ENCODE measurements at regions not wholly inside any gene's neighbourhood (a gene's known extent, or its start where the extent isn't known, plus 50 kb on each side); places are given as distances from the start of the nearest gene placed in this dataset.

- TF ChIP-seq, protein P1, sequence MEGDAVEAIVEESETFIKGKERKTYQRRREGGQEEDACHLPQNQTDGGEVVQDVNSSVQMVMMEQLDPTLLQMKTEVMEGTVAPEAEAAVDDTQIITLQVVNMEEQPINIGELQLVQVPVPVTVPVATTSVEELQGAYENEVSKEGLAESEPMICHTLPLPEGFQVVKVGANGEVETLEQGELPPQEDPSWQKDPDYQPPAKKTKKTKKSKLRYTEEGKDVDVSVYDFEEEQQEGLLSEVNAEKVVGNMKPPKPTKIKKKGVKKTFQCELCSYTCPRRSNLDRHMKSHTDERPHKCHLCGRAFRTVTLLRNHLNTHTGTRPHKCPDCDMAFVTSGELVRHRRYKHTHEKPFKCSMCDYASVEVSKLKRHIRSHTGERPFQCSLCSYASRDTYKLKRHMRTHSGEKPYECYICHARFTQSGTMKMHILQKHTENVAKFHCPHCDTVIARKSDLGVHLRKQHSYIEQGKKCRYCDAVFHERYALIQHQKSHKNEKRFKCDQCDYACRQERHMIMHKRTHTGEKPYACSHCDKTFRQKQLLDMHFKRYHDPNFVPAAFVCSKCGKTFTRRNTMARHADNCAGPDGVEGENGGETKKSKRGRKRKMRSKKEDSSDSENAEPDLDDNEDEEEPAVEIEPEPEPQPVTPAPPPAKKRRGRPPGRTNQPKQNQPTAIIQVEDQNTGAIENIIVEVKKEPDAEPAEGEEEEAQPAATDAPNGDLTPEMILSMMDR (IDR thresholded peaks at IDR 0.05) = no peak
- DNase-seq = no peak
- Mint-ChIP-seq H3K27me3 (ENCODE audit: low read depth, poor library complexity) (peaks cover 2% of the 10 kb centered on the region), H3K9me3 (peaks cover 4% of the 10 kb centered on the region), H3K4me1 (peaks cover 38% of the 10 kb centered on the region), H3K27ac (peak overlapping the region; percentile 3), H3K36me3 (ENCODE audit: low read depth) (no peaks in the 10 kb centered on the region), H3K4me3 (no peak overlapping the region)
These were observed 75.2 kb downstream of the LUZP4 start for GRCh38 chrX:115364670-115365069.

DNA sequence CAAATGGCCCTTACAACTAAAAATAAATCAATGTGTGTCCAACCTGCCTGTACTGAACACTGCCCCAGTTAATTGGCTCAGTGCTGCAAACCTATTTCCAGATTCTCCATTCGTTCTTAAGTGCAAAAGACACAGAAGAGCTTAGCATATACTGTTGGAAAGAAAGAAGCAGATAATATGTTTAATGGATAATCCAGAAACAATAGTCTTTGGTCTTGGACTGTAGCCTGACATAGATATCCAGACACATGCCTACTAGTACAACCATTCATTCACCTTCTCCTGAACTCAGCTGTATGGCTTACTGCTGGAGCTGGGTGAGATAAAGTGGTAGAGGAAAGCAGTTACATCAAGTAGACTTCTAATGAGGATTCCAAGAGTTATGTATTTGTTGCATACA lies 77.0 kb downstream of the LUZP4 start:
- H3K4me3 Mint-ChIP-seq = no peak overlapping the region
- H3K4me1 Mint-ChIP-seq = peaks cover 38% of the 10 kb centered on the region
- TF ChIP-seq, protein P1 (IDR thresholded peaks at IDR 0.05) = no peak
- H3K27ac Mint-ChIP-seq = no peak overlapping the region
- DNase-seq = no peak
- H3K27me3 Mint-ChIP-seq (ENCODE audit: low read depth, poor library complexity) = peaks cover 2% of the 10 kb centered on the region
- peaks cover 4% of the 10 kb centered on the region for H3K9me3 Mint-ChIP-seq
- no peaks in the 10 kb centered on the region for H3K36me3 Mint-ChIP-seq (ENCODE audit: low read depth)

DNA sequence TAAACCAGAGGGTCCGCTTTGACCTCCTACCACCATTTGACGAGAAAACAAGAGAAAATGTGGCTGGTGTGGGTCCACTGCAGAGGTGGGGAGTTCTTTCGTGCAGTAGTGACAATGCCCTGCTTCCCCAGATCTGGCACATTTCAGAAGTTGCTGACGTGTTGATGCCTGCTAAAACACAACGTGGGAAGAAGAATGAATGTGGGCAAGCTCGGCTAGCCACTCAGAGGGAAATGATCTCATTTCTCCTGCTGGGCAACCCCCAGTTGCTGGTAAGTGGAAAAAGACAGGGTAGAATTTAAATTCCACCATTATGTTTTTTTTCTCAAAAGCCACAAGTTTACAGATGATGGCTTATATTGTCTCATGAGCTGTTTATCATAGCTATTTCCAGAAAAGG lies 77.9 kb downstream of the LUZP4 start:
- no peaks in the 10 kb centered on the region for H3K9me3 Mint-ChIP-seq
- no peak for DNase-seq
- TF ChIP-seq, protein P1 (IDR thresholded peaks at IDR 0.05) = no peak
- no peaks in the 10 kb centered on the region for H3K36me3 Mint-ChIP-seq (ENCODE audit: low read depth)
- H3K27ac Mint-ChIP-seq = peak overlapping the region; percentile 23
- H3K4me1 Mint-ChIP-seq = peaks cover 47% of the 10 kb centered on the region
- H3K4me3 Mint-ChIP-seq = no peak overlapping the region
- peaks cover 2% of the 10 kb centered on the region for H3K27me3 Mint-ChIP-seq (ENCODE audit: low read depth, poor library complexity)

- TF ChIP-seq, protein P1 (IDR thresholded peaks at IDR 0.05) = no peak
- no peak for DNase-seq
- Mint-ChIP-seq H3K36me3 (ENCODE audit: low read depth) (no peaks in the 10 kb centered on the region), H3K4me3 (no peak overlapping the region), H3K27me3 (ENCODE audit: low read depth, poor library complexity) (peaks cover 2% of the 10 kb centered on the region), H3K4me1 (peaks cover 52% of the 10 kb centered on the region), H3K27ac (no peak overlapping the region), H3K9me3 (no peaks in the 10 kb centered on the region)
These were observed 78.4 kb downstream of the LUZP4 start for GRCh38 chrX:115367951-115368350.

- Mint-ChIP-seq H3K27me3 (ENCODE audit: low read depth, poor library complexity) (peaks cover 2% of the 10 kb centered on the region), H3K4me3 (no peak overlapping the region), H3K27ac (no peak overlapping the region), H3K4me1 (peaks cover 55% of the 10 kb centered on the region), H3K36me3 (ENCODE audit: low read depth) (no peaks in the 10 kb centered on the region), H3K9me3 (no peaks in the 10 kb centered on the region)
- no peak for DNase-seq
- TF ChIP-seq, protein P1 (IDR thresholded peaks at IDR 0.05) = no peak
These were observed 79.4 kb downstream of the LUZP4 start for GRCh38 chrX:115368876-115369275.

- Mint-ChIP-seq H3K4me3 (no peak overlapping the region), H3K36me3 (ENCODE audit: low read depth) (no peaks in the 10 kb centered on the region), H3K4me1 (peaks cover 32% of the 10 kb centered on the region), H3K27me3 (ENCODE audit: low read depth, poor library complexity) (no peaks in the 10 kb centered on the region), H3K9me3 (peaks cover 16% of the 10 kb centered on the region), H3K27ac (peak overlapping the region; percentile 98)
- TF ChIP-seq, protein P1 (IDR thresholded peaks at IDR 0.05) = no peak
- no peak for DNase-seq
These were observed 82.6 kb downstream of the LUZP4 start for GRCh38 chrX:115372152-115372551.

Measured in nephron progenitor cell (in vitro differentiated cells).